PFSK-1 (cell line): ENCODE measurements at regions not wholly inside any gene's neighbourhood (a gene's known extent, or its start where the extent isn't known, plus 50 kb on each side); places are given as distances from the start of the nearest gene placed in this dataset.

Experiments used
- FOXP2 ChIP-seq: optimal IDR thresholded peaks from 2 replicates; pipeline ENCODE3; 2011; ENCODE audit warnings: borderline replicate concordance, control low read depth, inconsistent platforms; ENCODE audit not compliant: insufficient read depth; ENCODE audit errors: extremely low read length, extremely low read depth
- POLR2AphosphoS5 ChIP-seq: IDR thresholded peaks from 2 replicates; pipeline ENCODE4 v1.6.1; 2012; ENCODE audit warnings: low read depth, mild to moderate bottlenecking, control low read depth, low read length, moderate library complexity
- SIN3A ChIP-seq: IDR thresholded peaks from 2 replicates; pipeline ENCODE4 v1.6.1; 2012; ENCODE audit warnings: mild to moderate bottlenecking, low read length, moderate library complexity, borderline replicate concordance; ENCODE audit not compliant: insufficient read depth
- TAF1 ChIP-seq: IDR thresholded peaks from 2 replicates; pipeline ENCODE4 v1.6.1; 2012; ENCODE audit warnings: low read length, control low read depth, borderline replicate concordance; ENCODE audit not compliant: insufficient read depth
- TF ChIP-seq, protein P1 (sequence below), 2 experiments: IDR thresholded peaks; 2 replicates each; pipeline versions ENCODE4 v1.6.1 to v1.8.0; 2011 to 2012; ENCODE audit warnings: low read depth in 2 of 2, low read length in 2 of 2, control low read depth in 1 of 2, inconsistent platforms in 1 of 2, mild to moderate bottlenecking in 1 of 2, moderate library complexity in 1 of 2; ENCODE audit not compliant: insufficient read depth in 1 of 2

DNA sequence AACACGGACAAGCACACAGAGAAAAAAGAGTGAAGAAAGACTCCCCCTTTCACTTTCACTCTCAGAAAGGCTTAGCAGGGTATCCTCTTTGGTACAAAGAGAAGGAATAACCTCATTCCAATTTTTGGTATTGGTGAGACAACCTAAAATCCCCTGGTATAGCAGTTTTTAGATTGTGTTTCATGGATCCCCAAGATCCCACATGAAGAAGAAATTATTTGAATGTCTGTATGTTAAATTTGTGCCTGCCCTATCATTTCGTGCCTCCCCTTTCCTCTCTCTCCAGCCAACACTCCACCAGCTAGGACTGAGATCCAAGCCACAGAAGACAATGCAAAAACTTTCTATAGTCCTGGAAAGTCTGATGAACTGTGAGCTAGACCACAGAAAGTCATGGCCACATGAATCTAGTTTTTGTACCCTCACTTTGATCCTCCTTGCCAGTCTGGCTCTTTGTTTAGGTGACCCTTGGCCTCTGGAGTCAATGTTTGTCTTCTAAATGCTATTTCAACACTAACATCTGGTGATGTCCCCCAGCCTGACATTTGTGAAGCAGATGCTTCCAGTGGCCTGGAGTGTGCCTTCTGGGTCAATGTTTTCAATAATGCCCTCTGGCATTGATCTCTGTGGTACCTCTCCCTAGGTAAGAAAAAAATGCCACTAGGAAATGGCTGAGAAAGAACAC, 181.9 kb upstream of the BMP4 start:
- TF ChIP-seq FOXP2: no peak
- no peak for TF ChIP-seq SIN3A
- no peak for TF ChIP-seq TAF1
- no peak for TF ChIP-seq POLR2AphosphoS5
- TF ChIP-seq, protein P1, sequence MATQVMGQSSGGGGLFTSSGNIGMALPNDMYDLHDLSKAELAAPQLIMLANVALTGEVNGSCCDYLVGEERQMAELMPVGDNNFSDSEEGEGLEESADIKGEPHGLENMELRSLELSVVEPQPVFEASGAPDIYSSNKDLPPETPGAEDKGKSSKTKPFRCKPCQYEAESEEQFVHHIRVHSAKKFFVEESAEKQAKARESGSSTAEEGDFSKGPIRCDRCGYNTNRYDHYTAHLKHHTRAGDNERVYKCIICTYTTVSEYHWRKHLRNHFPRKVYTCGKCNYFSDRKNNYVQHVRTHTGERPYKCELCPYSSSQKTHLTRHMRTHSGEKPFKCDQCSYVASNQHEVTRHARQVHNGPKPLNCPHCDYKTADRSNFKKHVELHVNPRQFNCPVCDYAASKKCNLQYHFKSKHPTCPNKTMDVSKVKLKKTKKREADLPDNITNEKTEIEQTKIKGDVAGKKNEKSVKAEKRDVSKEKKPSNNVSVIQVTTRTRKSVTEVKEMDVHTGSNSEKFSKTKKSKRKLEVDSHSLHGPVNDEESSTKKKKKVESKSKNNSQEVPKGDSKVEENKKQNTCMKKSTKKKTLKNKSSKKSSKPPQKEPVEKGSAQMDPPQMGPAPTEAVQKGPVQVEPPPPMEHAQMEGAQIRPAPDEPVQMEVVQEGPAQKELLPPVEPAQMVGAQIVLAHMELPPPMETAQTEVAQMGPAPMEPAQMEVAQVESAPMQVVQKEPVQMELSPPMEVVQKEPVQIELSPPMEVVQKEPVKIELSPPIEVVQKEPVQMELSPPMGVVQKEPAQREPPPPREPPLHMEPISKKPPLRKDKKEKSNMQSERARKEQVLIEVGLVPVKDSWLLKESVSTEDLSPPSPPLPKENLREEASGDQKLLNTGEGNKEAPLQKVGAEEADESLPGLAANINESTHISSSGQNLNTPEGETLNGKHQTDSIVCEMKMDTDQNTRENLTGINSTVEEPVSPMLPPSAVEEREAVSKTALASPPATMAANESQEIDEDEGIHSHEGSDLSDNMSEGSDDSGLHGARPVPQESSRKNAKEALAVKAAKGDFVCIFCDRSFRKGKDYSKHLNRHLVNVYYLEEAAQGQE (IDR thresholded peaks at IDR 0.05; ENCODE audit: insufficient read depth in 1 of 2, low read depth in 2 of 2, low read length in 2 of 2): no peak

DNA sequence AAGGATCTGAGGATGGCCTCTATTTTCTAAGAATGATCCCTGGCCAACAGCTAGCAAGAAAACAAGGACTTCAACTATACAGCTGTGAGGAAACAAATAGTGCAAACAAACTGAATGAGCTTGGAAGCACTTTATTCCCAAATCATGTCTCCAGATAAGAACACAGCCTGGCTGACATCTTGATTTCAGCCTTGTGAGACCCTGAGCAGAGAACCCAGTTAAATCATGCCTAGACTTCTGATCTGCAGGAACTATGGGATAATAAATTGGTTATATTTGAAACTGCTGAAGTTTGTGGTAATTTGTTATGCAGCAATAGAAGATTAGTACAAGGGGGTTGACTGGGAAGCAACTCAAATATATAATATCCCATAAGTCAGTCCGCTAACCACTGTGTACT, 183.9 kb upstream of the BMP4 start:
- TF ChIP-seq, protein P1 (IDR thresholded peaks at IDR 0.05; ENCODE audit: insufficient read depth in 1 of 2, low read depth in 2 of 2, low read length in 2 of 2): no peak
- no peak for TF ChIP-seq SIN3A
- TF ChIP-seq POLR2AphosphoS5: no peak
- no peak for TF ChIP-seq TAF1
- no peak for TF ChIP-seq FOXP2

DNA sequence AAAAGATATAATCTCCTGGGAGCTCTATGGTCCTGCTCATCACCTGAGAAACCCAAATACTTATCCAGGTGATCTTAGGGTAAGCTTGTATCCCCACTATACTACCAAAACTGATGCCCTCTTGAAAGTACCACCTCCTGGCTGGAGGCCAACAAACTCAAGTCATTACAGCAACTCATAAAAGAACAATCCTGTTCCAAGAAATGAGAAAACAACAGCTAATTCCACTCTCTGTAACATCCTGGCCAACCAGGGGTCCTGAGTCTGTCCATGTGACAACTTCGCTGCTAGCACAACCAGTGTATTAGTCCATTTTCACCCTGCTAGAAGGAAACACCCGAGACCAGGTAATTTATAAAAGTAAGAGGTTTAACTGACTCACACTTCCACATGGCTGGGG, 190.0 kb upstream of the BMP4 start:
- TF ChIP-seq TAF1 (no peak), POLR2AphosphoS5 (no peak), FOXP2 (no peak)
- TF ChIP-seq, protein P1 (IDR thresholded peaks at IDR 0.05; ENCODE audit: insufficient read depth in 1 of 2, low read depth in 2 of 2, low read length in 2 of 2): no peak

DNA sequence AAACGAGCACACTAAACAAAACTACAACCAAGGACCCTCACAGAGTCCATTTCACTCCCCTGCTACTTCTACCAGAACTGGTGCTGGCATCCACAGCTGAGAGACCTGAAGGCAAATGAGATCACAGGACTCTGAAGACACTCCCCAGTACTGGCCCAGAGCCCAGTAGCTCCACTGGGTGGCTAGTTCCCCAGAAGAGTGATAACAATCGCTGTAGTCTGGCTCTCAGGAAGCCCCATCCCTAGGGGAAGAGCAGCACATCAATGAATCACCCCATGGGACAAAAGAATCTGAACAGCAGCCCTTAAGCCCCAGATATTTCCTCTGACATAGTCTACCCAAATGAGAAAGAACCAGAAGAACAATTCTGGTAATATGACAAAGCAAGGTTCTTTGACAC, 190.7 kb upstream of the BMP4 start:
- TF ChIP-seq SIN3A: no peak
- no peak for TF ChIP-seq FOXP2
- TF ChIP-seq POLR2AphosphoS5: no peak
- no peak for TF ChIP-seq TAF1
- TF ChIP-seq, protein P1 (IDR thresholded peaks at IDR 0.05; ENCODE audit: insufficient read depth in 1 of 2, low read depth in 2 of 2, low read length in 2 of 2): no peak

DNA sequence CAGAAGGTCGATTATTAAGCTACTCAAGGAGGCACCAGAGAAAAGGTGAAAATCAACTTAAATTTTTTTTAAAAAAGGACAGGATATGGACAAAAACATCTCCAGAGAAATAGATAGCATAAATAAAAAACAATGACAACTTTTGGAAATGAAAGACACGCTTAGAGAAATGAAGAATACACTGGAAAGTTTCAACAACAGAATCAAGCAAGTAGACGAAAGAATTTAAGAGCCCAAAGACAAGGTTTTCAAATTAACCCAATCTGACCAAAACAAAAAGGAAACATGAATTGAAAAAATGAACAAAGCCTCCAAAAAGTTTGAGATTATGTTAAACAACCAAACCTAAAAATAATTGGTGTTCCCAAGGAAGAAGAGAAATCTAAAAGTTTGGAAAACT, 191.1 kb upstream of the BMP4 start:
- no peak for TF ChIP-seq FOXP2
- TF ChIP-seq SIN3A: no peak
- no peak for TF ChIP-seq POLR2AphosphoS5
- TF ChIP-seq, protein P1 (IDR thresholded peaks at IDR 0.05; ENCODE audit: insufficient read depth in 1 of 2, low read depth in 2 of 2, low read length in 2 of 2): no peak
- TF ChIP-seq TAF1: no peak
